CD4-positive, CD25-positive, alpha-beta regulatory T cell (primary cell): ENCODE measurements at regions not wholly inside any gene's neighbourhood (a gene's known extent, or its start where the extent isn't known, plus 50 kb on each side); places are given as distances from the start of the nearest gene placed in this dataset.

Source experiments
- ATAC-seq, 2 donors: fragments of 150-1000 bp; cut with Tn5 transposase; one replicate each; pipeline ENCODE4 v1.10.0; 2021; ENCODE audit warnings: low read depth in 2 of 2, moderate number of reproducible peaks in 2 of 2, moderate library complexity in 1 of 2
- DNase-seq, 3 donors: peaks; one replicate each; pipeline versions ENCODE4 v3.0.0 to v3.0.0-alpha.2; 2012 to 2022; ENCODE audit warnings: mixed read lengths in 1 of 3
- H3K27ac ChIP-seq: one replicate; pipeline ENCODE4 v1.7.0; 2013; ENCODE audit warnings: mild to moderate bottlenecking, low read length; ENCODE audit not compliant: insufficient read depth, poor library complexity, severe bottlenecking
- H3K27me3 ChIP-seq: one replicate; pipeline ENCODE4 v1.7.0; 2013; ENCODE audit warnings: low read length; ENCODE audit not compliant: control insufficient read depth, insufficient read depth
- H3K36me3 ChIP-seq: one replicate; pipeline ENCODE4 v1.7.0; 2013; ENCODE audit warnings: mild to moderate bottlenecking, low read length, moderate library complexity; ENCODE audit not compliant: control insufficient read depth, insufficient read depth
- H3K4me1 ChIP-seq: 2 replicates; pipeline ENCODE4 v1.7.0; 2013; ENCODE audit warnings: mild to moderate bottlenecking, low read length; ENCODE audit not compliant: insufficient read depth, control insufficient read depth, poor library complexity, severe bottlenecking
- H3K4me3 ChIP-seq: one replicate; pipeline ENCODE4 v1.7.0; 2013; ENCODE audit warnings: low read depth, mild to moderate bottlenecking, low read length, moderate library complexity
- H3K9me3 ChIP-seq, 2 experiments: 1 replicate in 1 of 2; 2 replicates in 1 of 2; pipeline ENCODE4 v1.7.0; 2013; ENCODE audit warnings: low read length in 2 of 2, mild to moderate bottlenecking in 1 of 2, moderate library complexity in 1 of 2; ENCODE audit not compliant: control insufficient read depth in 2 of 2
- H3K27ac Mint-ChIP-seq, 3 donors: one replicate each; pipeline ENCODE4 v1.8.0; 2020 to 2022; ENCODE audit warnings: mild to moderate bottlenecking in 3 of 3, mixed read lengths in 3 of 3, moderate library complexity in 2 of 3
- H3K27me3 Mint-ChIP-seq: one replicate; pipeline ENCODE4 v1.8.0; 2022; ENCODE audit warnings: mild to moderate bottlenecking, mixed read lengths
- H3K36me3 Mint-ChIP-seq: one replicate; pipeline ENCODE4 v1.8.0; 2020; ENCODE audit warnings: mixed read lengths
- H3K4me1 Mint-ChIP-seq, 4 donors: one replicate each; pipeline ENCODE4 v1.8.0; 2020 to 2022; ENCODE audit warnings: mixed read lengths in 4 of 4, mild to moderate bottlenecking in 1 of 4
- H3K4me3 Mint-ChIP-seq, 4 donors: one replicate each; pipeline ENCODE4 v1.8.0; 2020 to 2022; ENCODE audit warnings: mild to moderate bottlenecking in 4 of 4, mixed read lengths in 4 of 4, moderate library complexity in 3 of 4
- H3K9me3 Mint-ChIP-seq, 7 donors: one replicate each; pipeline ENCODE4 v1.8.0; 2020 to 2022; ENCODE audit warnings: mixed read lengths in 7 of 7, mild to moderate bottlenecking in 3 of 7, moderate library complexity in 2 of 7

DNA sequence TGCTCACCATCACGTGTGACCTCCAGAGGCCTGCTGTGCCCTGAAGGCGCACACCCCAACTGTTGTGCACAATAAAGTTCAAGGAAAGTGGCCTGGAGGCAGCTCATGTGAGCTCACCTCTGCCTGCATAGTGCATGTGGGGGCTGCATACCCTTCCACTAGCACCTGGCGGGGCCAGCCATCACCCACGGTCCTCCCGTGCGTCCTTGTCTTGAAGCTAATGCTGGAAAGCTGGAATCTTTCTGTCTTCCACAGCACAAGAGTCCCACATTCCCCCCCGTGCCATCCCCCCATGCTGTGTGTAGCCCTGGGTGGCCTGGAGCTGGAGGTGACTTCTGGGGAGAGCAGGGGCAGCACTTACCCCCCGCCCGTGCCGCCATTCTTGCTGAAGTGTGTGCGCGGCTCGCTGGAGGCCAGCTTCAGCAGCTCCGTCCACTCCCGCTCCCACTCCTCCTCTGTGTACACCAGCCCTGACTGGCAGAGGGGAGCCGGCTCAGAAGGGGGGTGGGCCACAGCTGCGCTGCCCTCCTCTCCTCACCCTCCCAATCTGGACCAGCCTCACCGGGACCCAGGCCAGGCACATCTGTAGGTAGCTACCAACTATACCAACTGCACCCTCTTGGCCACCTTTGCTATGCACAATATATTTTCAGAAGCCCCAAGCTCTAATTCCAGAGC lies 199.5 kb downstream of the KLF13 start:
- Mint-ChIP-seq H3K36me3 (no peaks in the 10 kb centered on the region), H3K27me3 (peaks cover 14% of the 10 kb centered on the region), H3K4me1 (no peaks in the 10 kb centered on the region), H3K27ac (no peak overlapping the region), H3K4me3 (no peak overlapping the region), H3K9me3 (peaks cover 0 to 4% (median 0%) of the 10 kb centered on the region in 7 donors)
- no peak for ATAC-seq
- Histone ChIP-seq H3K27me3 (no peaks in the 10 kb centered on the region), H3K36me3 (no peaks in the 10 kb centered on the region), H3K9me3 (no peaks in the 10 kb centered on the region), H3K27ac (no peak overlapping the region), H3K4me3 (no peak overlapping the region), H3K4me1 (no peaks in the 10 kb centered on the region)
- DNase-seq, result no peak

DNA sequence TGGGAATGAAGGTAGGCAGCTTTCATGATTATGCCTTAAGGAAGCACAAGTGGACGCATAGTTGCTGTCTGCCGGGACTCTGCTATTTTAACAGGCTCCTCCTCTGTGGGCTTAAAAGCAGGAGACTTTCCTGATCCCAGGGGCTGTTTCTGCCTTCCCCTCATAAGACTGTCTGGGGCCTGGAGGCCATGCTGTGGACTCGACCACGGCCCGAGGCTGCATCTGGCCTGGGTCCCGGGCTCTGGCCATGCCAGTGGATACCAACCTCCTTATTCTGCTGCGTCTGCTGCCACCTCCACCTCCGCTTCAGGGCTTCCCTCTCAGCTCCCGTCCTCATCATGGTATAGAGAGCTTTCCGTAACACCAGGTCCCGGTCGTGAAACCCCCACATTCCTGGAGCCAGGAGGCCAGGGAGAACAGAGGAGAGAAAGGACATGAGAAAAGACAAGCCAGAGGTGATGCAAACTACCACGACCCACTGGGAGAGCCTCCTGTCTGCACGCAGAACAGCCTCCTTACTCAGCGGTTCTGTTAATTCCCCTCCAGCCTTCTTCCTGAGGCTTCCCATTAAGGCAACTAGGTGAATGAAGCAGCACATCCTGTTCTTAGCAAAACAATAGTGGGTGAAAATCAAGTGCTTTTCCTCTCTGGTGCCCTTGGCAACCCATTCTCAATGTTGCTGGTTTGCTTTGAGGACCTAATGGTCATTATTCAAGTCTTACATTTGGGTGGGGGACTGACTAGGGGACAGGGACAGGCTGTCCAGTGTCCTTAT lies 200.5 kb downstream of the KLF13 start:
- H3K4me3 Mint-ChIP-seq, result no peak overlapping the region
- peaks cover 15% of the 10 kb centered on the region for H3K27me3 Mint-ChIP-seq
- no peaks in the 10 kb centered on the region for H3K36me3 ChIP-seq
- no peaks in the 10 kb centered on the region for H3K4me1 Mint-ChIP-seq
- no peaks in the 10 kb centered on the region for H3K4me1 ChIP-seq
- H3K27me3 ChIP-seq, result no peaks in the 10 kb centered on the region
- DNase-seq, result no peak
- H3K27ac ChIP-seq, result no peak overlapping the region
- ATAC-seq, result no peak
- no peak overlapping the region for H3K4me3 ChIP-seq
- no peak overlapping the region for H3K27ac Mint-ChIP-seq
- no peaks in the 10 kb centered on the region for H3K9me3 ChIP-seq
- H3K36me3 Mint-ChIP-seq, result no peaks in the 10 kb centered on the region
- H3K9me3 Mint-ChIP-seq, result peaks cover 0 to 4% (median 0%) of the 10 kb centered on the region in 7 donors

DNA sequence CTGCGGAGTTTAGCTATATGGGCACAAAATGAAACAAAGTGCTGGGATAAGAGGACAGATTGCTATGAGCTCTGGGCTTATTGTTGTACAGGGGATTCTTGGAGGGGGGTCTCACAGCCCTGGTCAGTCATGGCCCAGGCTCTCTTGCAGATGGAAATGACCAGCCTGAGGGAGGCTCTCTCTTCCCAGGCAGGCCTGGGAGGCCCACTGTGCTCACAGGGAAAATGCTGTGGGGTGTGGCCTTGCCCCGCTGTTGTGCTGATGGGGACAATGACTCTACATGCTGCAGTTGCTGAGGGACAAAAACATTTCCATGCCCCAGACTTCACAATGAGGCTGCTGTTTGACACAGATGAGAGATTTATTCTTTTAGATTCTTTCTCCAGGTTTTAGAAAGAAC lies 202.2 kb downstream of the KLF13 start:
- no peak for ATAC-seq
- no peaks in the 10 kb centered on the region for H3K4me1 Mint-ChIP-seq
- H3K4me3 Mint-ChIP-seq, result no peak overlapping the region

DNA sequence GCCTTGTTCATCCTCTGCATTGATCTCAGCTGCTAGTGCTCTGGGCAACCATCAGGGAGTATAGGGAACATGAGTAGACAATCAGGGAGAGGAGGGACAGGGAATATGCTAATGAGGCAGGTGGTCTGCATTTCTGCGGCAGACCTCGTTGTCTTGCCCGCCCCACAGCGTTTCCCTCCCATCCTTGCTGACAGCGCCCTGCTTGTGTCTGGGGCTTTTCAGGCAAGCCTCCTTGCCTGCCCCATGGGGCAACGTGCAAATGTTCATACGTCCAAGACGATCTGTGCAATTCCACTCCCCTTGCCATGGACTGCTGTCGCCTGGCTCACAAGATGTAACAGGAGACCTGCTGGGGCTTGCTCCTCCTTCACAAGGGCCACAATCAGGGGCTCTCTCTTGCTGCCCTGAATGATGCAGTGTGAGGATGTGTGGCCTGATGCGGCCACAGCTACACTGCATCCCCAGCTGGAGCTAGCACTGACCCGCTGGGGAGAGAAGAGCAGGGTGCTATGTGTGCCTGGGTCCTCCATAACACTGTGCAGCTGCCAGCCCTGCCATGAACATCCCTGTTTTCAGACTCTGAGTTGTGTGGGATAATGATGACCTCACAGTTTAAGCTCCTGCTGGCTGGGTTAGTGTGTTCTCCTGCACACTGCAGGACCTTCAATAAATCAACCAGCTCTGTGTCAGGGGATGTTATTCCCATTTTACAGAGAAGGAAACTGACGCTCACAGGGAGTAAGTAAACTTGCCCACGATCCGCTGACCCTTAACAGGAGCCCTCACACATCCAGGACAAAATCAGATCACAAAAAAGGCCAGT lies 211.3 kb downstream of the KLF13 start:
- no peak overlapping the region for H3K27ac ChIP-seq
- Mint-ChIP-seq H3K27ac (no peak overlapping the region), H3K9me3 (peaks cover 0 to 4% (median 1%) of the 10 kb centered on the region in 7 donors), H3K36me3 (no peaks in the 10 kb centered on the region), H3K4me3 (no peak overlapping the region), H3K4me1 (no peaks in the 10 kb centered on the region), H3K27me3 (peaks cover 34% of the 10 kb centered on the region)
- H3K4me1 ChIP-seq, result no peaks in the 10 kb centered on the region
- H3K9me3 ChIP-seq, result peaks cover 0 to 2% of the 10 kb centered on the region in 2 experiments
- DNase-seq (no peak), ATAC-seq (no peak)
- no peaks in the 10 kb centered on the region for H3K36me3 ChIP-seq
- peaks cover 16% of the 10 kb centered on the region for H3K27me3 ChIP-seq
- no peak overlapping the region for H3K4me3 ChIP-seq

More for the DNA sequence above, 202.2 kb downstream of the KLF13 start:
- H3K9me3 ChIP-seq, result no peaks in the 10 kb centered on the region
- Mint-ChIP-seq H3K9me3 (peaks cover 0 to 4% (median 0%) of the 10 kb centered on the region in 7 donors), H3K27ac (no peak overlapping the region), H3K36me3 (no peaks in the 10 kb centered on the region), H3K27me3 (peaks cover 21% of the 10 kb centered on the region)
- H3K4me1 ChIP-seq, result no peaks in the 10 kb centered on the region
- no peaks in the 10 kb centered on the region for H3K36me3 ChIP-seq
- H3K4me3 ChIP-seq, result no peak overlapping the region
- no peaks in the 10 kb centered on the region for H3K27me3 ChIP-seq
- no peak overlapping the region for H3K27ac ChIP-seq
- no peak for DNase-seq

DNA sequence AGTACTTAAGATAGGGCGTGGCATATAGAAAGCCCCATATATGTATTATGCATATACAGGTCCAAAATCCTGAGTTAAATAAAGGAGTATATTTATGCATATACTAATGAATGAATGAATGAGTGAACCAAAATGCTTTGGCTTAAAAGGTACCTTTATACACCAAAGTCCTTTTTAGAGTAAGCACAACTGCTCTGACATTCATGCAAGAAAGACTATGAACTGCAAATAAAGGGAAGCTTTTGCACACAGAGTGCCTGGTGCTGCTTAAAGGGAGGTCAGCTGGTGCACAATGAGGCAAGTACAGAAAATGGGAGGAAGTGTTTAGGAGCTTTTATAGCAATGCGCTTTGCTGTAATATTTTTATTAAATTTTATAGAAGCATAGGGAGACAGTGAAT lies 214.0 kb downstream of the KLF13 start:
- Histone ChIP-seq H3K9me3 (no peaks in the 10 kb centered on the region), H3K4me1 (no peaks in the 10 kb centered on the region), H3K27ac (no peak overlapping the region), H3K27me3 (peaks cover 16% of the 10 kb centered on the region), H3K4me3 (no peak overlapping the region), H3K36me3 (no peaks in the 10 kb centered on the region)
- H3K27ac Mint-ChIP-seq, result no peak overlapping the region
- H3K4me3 Mint-ChIP-seq, result no peak overlapping the region
- peaks cover 0 to 1% (median 0%) of the 10 kb centered on the region in 7 donors for H3K9me3 Mint-ChIP-seq
- H3K27me3 Mint-ChIP-seq, result peaks cover 45% of the 10 kb centered on the region
- no peak for DNase-seq
- H3K36me3 Mint-ChIP-seq, result no peaks in the 10 kb centered on the region
- no peaks in the 10 kb centered on the region for H3K4me1 Mint-ChIP-seq
- no peak for ATAC-seq

DNA sequence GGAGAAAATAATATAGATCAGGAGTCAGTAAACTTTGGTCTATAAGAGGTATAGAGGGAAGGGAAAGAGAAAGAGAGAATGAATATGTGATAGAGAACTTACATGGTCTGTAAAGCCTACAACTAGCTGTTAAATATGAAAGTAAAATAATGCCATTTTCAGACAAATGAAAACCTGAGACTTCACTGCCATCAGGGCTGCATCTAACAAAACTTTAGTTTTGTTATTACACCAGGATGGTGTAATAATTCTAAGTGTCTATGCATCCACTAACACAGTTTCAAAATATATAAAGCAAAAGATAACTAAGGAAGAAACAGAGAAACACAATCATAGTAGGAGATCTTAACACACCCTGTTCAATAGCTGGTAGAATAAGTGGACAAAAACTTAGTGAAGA lies 217.7 kb downstream of the KLF13 start:
- H3K4me1 ChIP-seq, result no peaks in the 10 kb centered on the region
- H3K27me3 ChIP-seq, result peaks cover 8% of the 10 kb centered on the region
- H3K36me3 ChIP-seq, result no peaks in the 10 kb centered on the region
- ATAC-seq (no peak), DNase-seq (no peak)
- Mint-ChIP-seq H3K27ac (no peak overlapping the region), H3K36me3 (no peaks in the 10 kb centered on the region), H3K27me3 (peaks cover 42% of the 10 kb centered on the region), H3K9me3 (peaks cover 0 to 1% (median 0%) of the 10 kb centered on the region in 7 donors), H3K4me1 (no peaks in the 10 kb centered on the region), H3K4me3 (no peak overlapping the region)
- no peaks in the 10 kb centered on the region for H3K9me3 ChIP-seq
- H3K27ac ChIP-seq, result no peak overlapping the region
- no peak overlapping the region for H3K4me3 ChIP-seq

DNA sequence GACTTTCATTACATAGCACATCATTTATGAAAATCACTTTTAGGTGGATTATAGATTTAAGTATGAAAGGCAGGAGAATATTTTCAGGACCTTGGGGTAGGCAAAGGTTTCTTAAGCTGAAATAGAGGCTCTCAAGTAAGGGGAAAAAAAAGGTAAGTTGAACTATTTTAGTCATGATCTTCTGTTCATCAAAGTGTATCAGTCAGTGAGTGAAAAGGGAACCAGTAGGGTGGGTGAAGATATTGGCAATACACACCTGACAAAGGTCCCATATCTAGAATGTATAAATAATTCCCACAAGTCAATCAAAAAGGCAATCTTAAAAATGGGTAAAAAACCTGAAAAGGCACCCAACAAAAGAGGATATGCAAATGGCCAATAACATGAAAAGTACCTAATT lies 218.6 kb downstream of the KLF13 start:
- Mint-ChIP-seq H3K27ac (no peak overlapping the region), H3K27me3 (peaks cover 34% of the 10 kb centered on the region), H3K36me3 (no peaks in the 10 kb centered on the region), H3K9me3 (peaks cover 0 to 1% (median 0%) of the 10 kb centered on the region in 7 donors), H3K4me1 (no peaks in the 10 kb centered on the region), H3K4me3 (no peak overlapping the region)
- H3K27ac ChIP-seq, result no peak overlapping the region
- peaks cover 4% of the 10 kb centered on the region for H3K27me3 ChIP-seq
- no peaks in the 10 kb centered on the region for H3K9me3 ChIP-seq
- DNase-seq, result no peak
- no peaks in the 10 kb centered on the region for H3K4me1 ChIP-seq
- H3K36me3 ChIP-seq, result no peaks in the 10 kb centered on the region
- no peak overlapping the region for H3K4me3 ChIP-seq
- no peak for ATAC-seq
